HG02938 (cell line): ENCODE measurements at regions not wholly inside any gene's neighbourhood (a gene's known extent, or its start where the extent isn't known, plus 50 kb on each side); places are given as distances from the start of the nearest gene placed in this dataset.

ENCODE experiments used
- ATAC-seq: cut with Tn5 transposase; IDR thresholded peaks from one replicate; pipeline ENCODE4 v1.9.1; 2021; ENCODE audit warnings: mild to moderate bottlenecking, moderate library complexity; ENCODE audit not compliant: unreplicated experiment

GRCh38 chr13:44170731-44171130 lies 202.9 kb upstream of the SERP2 start:
- ATAC-seq = no peak

GRCh38 chr13:44171156-44171555 lies 202.5 kb upstream of the SERP2 start:
- ATAC-seq = no peak

- no peak for ATAC-seq
These were observed 201.8 kb upstream of the SERP2 start for GRCh38 chr13:44171861-44172260.

GRCh38 chr13:44172281-44172810 lies 201.3 kb upstream of the SERP2 start:
- no peak for ATAC-seq

GRCh38 chr13:44174769-44175425 lies 198.7 kb upstream of the SERP2 start:
- ATAC-seq = no peak

DNA sequence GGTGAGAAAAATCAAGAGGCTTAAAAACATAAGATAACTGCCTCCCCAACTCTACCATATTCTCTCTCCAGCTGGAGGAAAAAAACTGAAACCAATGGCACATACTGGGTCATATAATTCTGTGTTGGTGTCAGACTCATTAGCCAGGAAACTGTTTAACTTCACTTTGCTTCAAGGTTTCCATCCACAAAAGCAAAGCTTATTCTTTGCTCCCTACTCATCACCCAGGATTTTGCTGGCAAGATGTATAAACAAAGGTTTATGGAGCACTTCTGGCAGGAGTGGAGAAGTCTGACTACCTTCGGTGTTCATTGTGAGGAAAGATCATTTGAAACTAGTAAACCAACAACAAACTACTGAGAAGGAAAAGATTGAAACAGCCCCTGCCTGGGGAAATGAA lies 197.5 kb upstream of the SERP2 start:
- no peak for ATAC-seq

- ATAC-seq = no peak
These were observed 192.6 kb upstream of the SERP2 start for GRCh38 chr13:44180876-44181536.

DNA sequence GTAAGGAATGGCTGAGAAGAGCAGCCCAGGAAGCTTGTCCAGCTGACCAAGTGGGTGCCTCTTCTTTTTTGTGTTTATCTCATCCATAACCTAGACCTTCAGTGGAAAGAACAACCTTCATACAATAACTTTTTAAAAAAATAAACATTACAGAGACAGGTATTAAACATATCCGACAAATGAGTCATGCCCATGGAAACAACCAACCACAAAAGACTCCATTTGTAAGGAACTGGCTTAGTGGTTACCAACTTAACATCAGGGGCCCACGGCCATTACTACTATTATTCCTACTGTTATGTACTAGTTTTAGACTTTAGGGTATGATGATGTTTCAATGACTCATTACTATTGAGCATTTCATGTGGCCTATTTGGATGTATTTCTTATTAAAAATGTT lies 191.7 kb upstream of the SERP2 start:
- no peak for ATAC-seq

- no peak for ATAC-seq
These were observed 188.9 kb upstream of the SERP2 start for GRCh38 chr13:44184740-44185139.

DNA sequence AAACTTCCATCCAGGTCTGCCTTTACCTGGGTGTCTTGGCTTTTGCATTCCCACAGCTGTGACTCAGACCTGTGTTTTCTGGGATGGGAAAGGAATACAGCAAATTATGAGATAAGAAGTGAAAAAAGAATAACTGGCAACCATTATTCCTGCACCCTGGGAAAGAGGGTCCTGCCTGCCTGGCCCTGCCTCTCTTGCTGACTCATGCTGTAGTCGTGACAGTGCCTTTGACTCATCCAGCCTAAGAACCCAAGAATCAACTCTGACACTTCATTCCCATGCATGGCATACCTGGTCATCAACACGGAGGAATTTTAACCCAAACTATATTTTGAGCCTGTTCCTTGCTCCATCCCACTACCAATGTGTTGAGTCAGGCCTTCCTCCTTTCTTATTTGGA lies 185.4 kb upstream of the SERP2 start:
- no peak for ATAC-seq

- no peak for ATAC-seq
These were observed 184.5 kb upstream of the SERP2 start for GRCh38 chr13:44189085-44189484.

DNA sequence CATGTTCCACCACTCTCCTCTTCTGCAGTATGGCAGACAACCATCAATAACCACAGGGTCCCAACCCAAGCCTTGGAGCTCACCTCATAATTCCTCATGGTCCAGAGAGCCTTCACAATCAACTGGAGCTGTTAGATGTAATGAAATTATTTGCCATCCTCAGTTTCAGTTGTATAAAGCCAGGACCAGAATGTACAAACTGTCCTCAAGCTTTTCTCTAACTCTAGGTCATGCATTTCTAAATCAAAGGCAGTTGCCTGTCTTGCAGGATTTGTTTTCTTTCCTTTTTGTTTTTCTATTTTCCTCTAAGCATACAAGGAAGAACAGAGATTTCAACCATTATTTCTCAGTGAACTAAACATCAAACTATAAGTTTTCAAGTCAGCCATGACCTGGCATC lies 182.5 kb upstream of the SERP2 start:
- no peak for ATAC-seq

GRCh38 chr13:44191504-44192171 lies 182.0 kb upstream of the SERP2 start:
- ATAC-seq = no peak

- no peak for ATAC-seq
These were observed 179.9 kb upstream of the SERP2 start for GRCh38 chr13:44193731-44194130.

DNA sequence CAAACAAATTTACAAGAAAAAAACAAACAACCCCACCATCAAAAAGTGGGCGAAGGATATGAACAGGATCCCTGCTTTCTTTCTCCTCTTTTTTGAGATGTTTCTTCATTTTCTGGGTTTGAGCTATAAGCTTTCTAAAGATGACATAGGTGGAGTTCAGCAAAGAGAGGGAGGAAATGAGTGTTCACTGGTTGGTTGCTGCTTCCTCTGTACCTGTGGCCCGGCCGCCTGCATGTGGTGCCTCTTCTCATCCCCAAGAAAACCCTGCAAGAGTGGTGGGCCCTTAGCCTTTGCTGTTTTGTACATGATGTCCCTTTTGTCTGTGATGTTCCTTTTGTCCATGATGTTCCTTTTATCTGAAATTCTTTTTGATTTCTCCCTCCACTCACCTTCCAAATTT lies 178.4 kb upstream of the SERP2 start:
- ATAC-seq = no peak

GRCh38 chr13:44196196-44196751 lies 177.3 kb upstream of the SERP2 start:
- ATAC-seq = no peak

GRCh38 chr13:44197791-44198770 lies 175.5 kb upstream of the SERP2 start:
- peak; percentile 88 for ATAC-seq

GRCh38 chr13:44198826-44199225 lies 174.8 kb upstream of the SERP2 start:
- ATAC-seq = no peak

GRCh38 chr13:44199627-44200207 lies 173.9 kb upstream of the SERP2 start:
- no peak for ATAC-seq

DNA sequence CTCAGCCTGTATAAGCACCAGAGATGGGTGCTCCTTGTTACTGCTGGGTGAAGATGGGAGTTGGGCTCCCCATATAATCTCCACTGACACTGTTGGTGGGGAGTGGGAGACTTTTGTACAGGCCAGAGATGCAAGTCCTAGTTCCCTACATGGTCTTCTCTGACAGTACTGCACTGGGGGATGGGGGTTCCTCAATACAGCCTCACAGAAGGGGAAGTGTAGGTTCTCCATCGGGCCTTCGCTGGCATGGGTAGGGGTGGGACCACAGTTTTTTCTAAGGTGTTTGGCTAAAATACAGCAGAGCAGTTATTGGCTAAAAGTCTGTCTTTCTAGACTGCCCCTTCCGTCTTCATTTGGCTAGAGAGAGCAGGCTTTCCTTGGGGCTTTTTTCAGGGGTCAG lies 167.2 kb upstream of the SERP2 start:
- ATAC-seq = no peak
